ENCODE measurements at regions not wholly inside any gene's neighbourhood (a gene's known extent, or its start where the extent isn't known, plus 50 kb on each side); places are given as distances from the start of the nearest gene placed in this dataset.

DNA sequence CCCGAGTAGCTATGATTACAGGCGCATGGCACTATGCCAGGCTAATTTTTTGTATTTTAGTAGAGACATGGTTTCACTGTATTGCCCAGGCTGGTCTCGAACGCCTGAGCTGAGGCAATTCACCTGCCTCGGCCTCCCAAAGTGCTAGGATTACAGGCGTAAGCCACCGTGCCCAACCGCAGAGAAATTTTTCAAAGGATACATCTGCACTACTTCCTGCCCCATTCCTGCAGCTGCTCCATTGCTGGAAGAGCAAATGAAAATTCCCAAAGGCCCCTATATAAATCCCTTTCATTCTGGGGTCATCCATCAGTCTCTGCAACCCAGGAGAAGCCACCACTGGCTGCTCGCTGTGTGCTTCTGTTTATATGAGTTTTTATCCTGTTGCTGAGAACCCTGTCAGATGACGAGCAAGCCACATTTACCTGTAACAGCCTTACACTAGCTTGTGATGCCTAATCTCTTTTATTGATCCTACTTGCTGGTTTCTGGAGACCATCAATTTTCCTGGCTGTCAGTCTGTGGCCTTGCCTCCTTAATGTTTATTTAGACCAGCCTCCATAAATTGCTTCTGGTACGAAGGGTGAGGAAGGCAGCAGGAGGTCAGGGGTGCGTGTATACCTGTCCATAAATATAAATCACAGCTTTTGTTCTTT, 925.3 kb downstream of the TLE4 start:
- TF ChIP-seq, protein P1, sequence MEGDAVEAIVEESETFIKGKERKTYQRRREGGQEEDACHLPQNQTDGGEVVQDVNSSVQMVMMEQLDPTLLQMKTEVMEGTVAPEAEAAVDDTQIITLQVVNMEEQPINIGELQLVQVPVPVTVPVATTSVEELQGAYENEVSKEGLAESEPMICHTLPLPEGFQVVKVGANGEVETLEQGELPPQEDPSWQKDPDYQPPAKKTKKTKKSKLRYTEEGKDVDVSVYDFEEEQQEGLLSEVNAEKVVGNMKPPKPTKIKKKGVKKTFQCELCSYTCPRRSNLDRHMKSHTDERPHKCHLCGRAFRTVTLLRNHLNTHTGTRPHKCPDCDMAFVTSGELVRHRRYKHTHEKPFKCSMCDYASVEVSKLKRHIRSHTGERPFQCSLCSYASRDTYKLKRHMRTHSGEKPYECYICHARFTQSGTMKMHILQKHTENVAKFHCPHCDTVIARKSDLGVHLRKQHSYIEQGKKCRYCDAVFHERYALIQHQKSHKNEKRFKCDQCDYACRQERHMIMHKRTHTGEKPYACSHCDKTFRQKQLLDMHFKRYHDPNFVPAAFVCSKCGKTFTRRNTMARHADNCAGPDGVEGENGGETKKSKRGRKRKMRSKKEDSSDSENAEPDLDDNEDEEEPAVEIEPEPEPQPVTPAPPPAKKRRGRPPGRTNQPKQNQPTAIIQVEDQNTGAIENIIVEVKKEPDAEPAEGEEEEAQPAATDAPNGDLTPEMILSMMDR (IDR thresholded peaks at IDR 0.05): no peak
- no peak for TF ChIP-seq POLR2A (IDR thresholded peaks at IDR 0.05)
- no peak for TF ChIP-seq EP300 (IDR thresholded peaks at IDR 0.05)
- no peak for TF ChIP-seq POLR2AphosphoS5 (IDR thresholded peaks at IDR 0.05)

Measured in upper lobe of left lung (tissue), 4 donors.